ENCODE measurements at regions not wholly inside any gene's neighbourhood (a gene's known extent, or its start where the extent isn't known, plus 50 kb on each side); places are given as distances from the start of the nearest gene placed in this dataset.

- TF ChIP-seq ZFX (IDR thresholded peaks at IDR 0.05; ENCODE audit: borderline replicate concordance): no peak
- TF ChIP-seq CTCF (IDR thresholded peaks at IDR 0.05): no peak
- H3K27ac ChIP-seq: no peak overlapping the region
Measured at GRCh38 chr2:104572834-104573233, 281.1 kb upstream of the POU3F3 start.

- no peak overlapping the region for H3K27ac ChIP-seq
- TF ChIP-seq ZFX (IDR thresholded peaks at IDR 0.05; ENCODE audit: borderline replicate concordance): no peak
- no peak for TF ChIP-seq CTCF (IDR thresholded peaks at IDR 0.05)
Measured at GRCh38 chr2:104574367-104574766, 279.5 kb upstream of the POU3F3 start.

DNA sequence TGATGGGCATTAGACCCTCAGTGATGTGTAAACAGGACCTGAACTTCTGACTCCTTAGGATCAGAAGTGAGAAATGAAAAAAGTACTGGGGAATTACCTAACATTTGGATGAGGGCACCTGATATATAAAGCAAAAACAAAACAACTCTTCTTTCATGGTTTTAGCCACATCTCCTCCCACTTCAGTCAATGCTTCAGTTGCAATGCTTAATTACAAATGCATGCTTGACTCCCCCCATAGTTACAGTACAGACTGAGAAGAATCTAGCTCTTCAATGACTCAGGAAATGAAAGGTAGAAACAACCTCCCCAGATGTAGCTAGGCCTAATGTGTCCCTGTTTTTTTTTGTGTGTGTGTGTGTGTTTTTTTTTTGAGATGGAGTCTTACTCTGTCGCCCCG, 276.8 kb upstream of the POU3F3 start:
- H3K27ac ChIP-seq: no peak overlapping the region
- TF ChIP-seq CTCF (IDR thresholded peaks at IDR 0.05): no peak
- no peak for TF ChIP-seq ZFX (IDR thresholded peaks at IDR 0.05; ENCODE audit: borderline replicate concordance)

DNA sequence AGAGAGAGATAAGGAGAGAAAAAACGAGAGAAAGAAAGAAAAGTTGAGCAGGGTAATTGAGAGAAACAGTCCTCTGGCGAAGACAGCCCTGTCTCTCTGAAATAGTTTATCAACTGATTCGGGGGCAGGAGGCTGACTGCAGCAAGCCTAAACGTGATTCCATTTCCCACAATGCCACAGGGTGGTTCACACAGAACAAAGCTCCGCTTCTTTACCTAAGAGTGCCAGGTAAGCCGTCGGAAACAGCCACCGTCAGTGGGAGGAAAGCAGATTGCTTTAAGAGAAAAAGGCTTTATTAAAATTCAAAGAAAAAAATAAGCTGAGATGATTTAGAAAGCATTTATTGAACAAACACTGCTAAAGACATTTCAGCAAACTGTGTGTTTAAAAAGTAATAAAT, 271.4 kb upstream of the POU3F3 start:
- H3K27ac ChIP-seq: no peak overlapping the region
- TF ChIP-seq CTCF (IDR thresholded peaks at IDR 0.05) (no peak), ZFX (IDR thresholded peaks at IDR 0.05; ENCODE audit: borderline replicate concordance) (no peak)

DNA sequence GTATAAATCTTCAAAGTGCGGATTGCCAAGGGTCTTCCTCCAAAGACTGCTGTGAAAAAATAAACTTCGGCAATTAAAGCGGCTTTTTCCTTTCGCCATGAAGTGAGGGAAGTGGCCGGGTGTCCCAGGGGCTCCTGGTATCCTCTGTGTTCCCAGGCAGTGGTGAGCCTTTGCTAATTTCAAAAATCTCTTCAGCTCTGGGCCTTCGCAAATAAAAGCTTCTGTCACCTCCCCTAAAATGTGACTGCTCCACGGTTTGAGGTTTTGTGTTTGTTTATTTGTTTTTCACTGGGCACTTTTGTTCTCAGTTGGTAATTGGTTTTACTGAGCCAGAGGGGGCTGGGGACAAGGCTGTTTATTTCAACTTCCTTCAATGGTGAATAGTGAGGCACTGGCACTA, 270.1 kb upstream of the POU3F3 start:
- no peak overlapping the region for H3K27ac ChIP-seq
- TF ChIP-seq CTCF (IDR thresholded peaks at IDR 0.05): no peak
- TF ChIP-seq ZFX (IDR thresholded peaks at IDR 0.05; ENCODE audit: borderline replicate concordance): no peak

- H3K27ac ChIP-seq: no peak overlapping the region
- no peak for TF ChIP-seq ZFX (IDR thresholded peaks at IDR 0.05; ENCODE audit: borderline replicate concordance)
- no peak for TF ChIP-seq CTCF (IDR thresholded peaks at IDR 0.05)
Measured at GRCh38 chr2:104584393-104584792, 269.5 kb upstream of the POU3F3 start.

DNA sequence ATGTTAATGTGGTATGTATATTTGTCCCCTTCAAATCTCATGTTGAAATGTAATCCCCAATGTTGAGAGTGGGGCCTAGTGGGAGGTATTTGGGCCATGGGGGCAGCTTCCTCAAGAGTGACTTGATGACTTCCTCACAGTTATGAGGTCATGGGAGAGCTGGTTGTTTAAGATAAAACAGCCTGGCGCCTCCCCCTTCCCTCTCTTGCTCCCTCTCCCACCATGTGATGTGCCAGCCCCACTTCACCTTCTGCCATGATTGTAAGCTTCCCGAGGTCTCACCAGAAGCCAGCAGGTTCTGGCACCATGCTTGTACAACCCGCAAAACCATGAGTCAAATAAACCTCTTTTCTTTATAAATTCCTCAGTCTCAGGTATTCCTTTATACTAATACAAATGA, 258.3 kb upstream of the POU3F3 start:
- H3K27ac ChIP-seq: no peak overlapping the region
- no peak for TF ChIP-seq ZFX (IDR thresholded peaks at IDR 0.05; ENCODE audit: borderline replicate concordance)
- TF ChIP-seq CTCF (IDR thresholded peaks at IDR 0.05): no peak

All from 22Rv1 (cell line).